Activated naive CD4-positive, alpha-beta T cell treated with anti-CD3 and anti-CD28 coated beads for 36 hours (primary cell): ENCODE measurements at regions not wholly inside any gene's neighbourhood (a gene's known extent, or its start where the extent isn't known, plus 50 kb on each side); places are given as distances from the start of the nearest gene placed in this dataset.
"Not testable (repeated sequence)": the region's sequence is repeated elsewhere in the genome, so short reads cannot be mapped to it uniquely, and the experiment has no call there.

Source experiments
- CTCF ChIA-PET: fragments of 350-600 bp; sonication (Branson Sonifier 250); formaldehyde crosslinking; loops from one replicate; lab custom pipeline; 2021; ENCODE audit warnings: antibody characterized with exemption; lab: Charles Lee
- DNase-seq: peaks from one replicate; pipeline ENCODE4 v3.0.0-alpha.2; 2020
- H3K27ac Mint-ChIP-seq: one replicate; pipeline ENCODE4 v1.8.0; 2021; ENCODE audit warnings: mild to moderate bottlenecking, mixed read lengths
- H3K27me3 Mint-ChIP-seq: one replicate; pipeline ENCODE4 v1.8.0; 2021; ENCODE audit warnings: low read depth, mixed read lengths
- H3K36me3 Mint-ChIP-seq: one replicate; pipeline ENCODE4 v1.8.0; 2021; ENCODE audit warnings: low read depth, mixed read lengths
- H3K4me1 Mint-ChIP-seq: one replicate; pipeline ENCODE4 v1.8.0; 2021; ENCODE audit warnings: low read depth, mixed read lengths
- H3K4me3 Mint-ChIP-seq: one replicate; pipeline ENCODE4 v1.8.0; 2021; ENCODE audit warnings: mild to moderate bottlenecking, moderate library complexity, mixed read lengths
- H3K9me3 Mint-ChIP-seq: one replicate; pipeline ENCODE4 v1.8.0; 2021; ENCODE audit warnings: mixed read lengths
- intact Hi-C: fragments of 100-400 bp; cut with micrococcal nuclease; formaldehyde crosslinking; loops from one replicate; pipeline ENCODE4 v1.15.1; 2023

GRCh38 chr6:164947164-164947563 lies 362.2 kb downstream of the C6orf118 start:
- intact Hi-C loops = no loop called here
- Mint-ChIP-seq H3K4me3 (no peak overlapping the region), H3K9me3 (peaks cover 1% of the 10 kb centered on the region), H3K36me3 (no peaks in the 10 kb centered on the region), H3K27me3 (no peaks in the 10 kb centered on the region), H3K27ac (no peak overlapping the region), H3K4me1 (no peaks in the 10 kb centered on the region)
- no peak for DNase-seq
- CTCF ChIA-PET = no interaction called here

DNA sequence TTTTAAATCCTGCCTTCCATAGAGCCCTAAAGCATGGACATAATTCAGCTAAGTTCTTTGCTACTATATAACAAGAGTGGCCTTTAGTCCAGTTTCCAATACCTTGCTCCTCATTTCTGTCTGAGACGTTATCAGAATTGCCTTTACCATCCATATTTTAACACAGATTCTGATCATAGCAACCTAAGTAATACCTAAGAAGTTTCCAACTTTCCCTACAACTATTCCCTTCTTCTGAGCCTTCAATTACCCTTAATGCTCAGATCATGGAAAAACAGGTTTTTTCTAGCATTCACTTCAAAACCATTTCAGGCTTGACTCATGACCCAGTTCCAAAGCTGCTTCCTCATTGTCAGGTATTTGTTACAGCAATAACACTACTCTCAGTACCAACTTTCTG lies 367.1 kb downstream of the C6orf118 start:
- intact Hi-C loops = no loop called here
- CTCF ChIA-PET = no interaction called here

GRCh38 chr6:164933238-164933794 lies 376.1 kb downstream of the C6orf118 start:
- intact Hi-C loops, CTCF ChIA-PET: not testable (repeated sequence)

More for the DNA sequence above, 367.1 kb downstream of the C6orf118 start:
- DNase-seq = no peak
- Mint-ChIP-seq H3K27ac (no peak overlapping the region), H3K4me1 (no peaks in the 10 kb centered on the region), H3K4me3 (no peak overlapping the region), H3K9me3 (peaks cover 5% of the 10 kb centered on the region), H3K27me3 (peaks cover 2% of the 10 kb centered on the region), H3K36me3 (no peaks in the 10 kb centered on the region)

DNA sequence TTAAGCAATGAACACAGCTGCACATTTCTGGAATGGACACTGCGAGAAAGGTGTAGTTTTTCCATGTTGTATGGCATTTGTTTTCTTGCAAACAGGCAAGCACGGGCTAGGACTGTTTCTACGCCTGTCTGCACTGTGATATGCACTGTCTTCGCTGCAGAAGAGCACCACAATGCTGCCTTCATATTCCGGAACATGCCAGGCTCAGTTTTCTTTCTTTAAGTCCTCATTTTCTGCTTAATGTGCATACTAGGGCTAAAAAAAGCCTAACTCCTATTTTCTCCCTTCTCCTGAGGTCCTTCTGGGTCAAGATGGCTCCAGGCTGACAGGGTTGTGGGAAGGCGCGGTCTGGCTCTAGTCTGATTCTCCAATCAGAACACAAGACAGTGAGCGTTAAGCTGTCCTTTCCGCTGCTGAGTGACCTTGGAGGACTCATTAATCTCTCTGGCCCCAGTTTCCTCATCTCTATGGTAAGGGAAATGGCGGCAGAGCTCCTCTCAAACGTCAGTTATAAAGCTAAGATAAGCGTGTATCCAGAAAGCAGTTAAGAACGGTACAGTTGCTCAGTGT lies 379.9 kb downstream of the C6orf118 start:
- intact Hi-C loops = loop anchor here (5.0 kb wide), 2 partner anchors 1377 to 1512 kb away; no protein-coding TSS in a partner anchor
- CTCF ChIA-PET = interaction anchor here (1.5 to 1.7 kb wide), 2 partner anchors 308 to 1759 kb away, joined by 3 read pairs; no protein-coding TSS in a partner anchor
- Mint-ChIP-seq H3K27ac (no peak overlapping the region), H3K4me3 (no peak overlapping the region), H3K4me1 (no peaks in the 10 kb centered on the region), H3K36me3 (no peaks in the 10 kb centered on the region), H3K27me3 (no peaks in the 10 kb centered on the region), H3K9me3 (no peaks in the 10 kb centered on the region)
- DNase-seq = no peak

More at GRCh38 chr6:164933238-164933794, 376.1 kb downstream of the C6orf118 start:
- H3K4me3 Mint-ChIP-seq, DNase-seq, H3K36me3 Mint-ChIP-seq, H3K27me3 Mint-ChIP-seq, H3K27ac Mint-ChIP-seq, H3K9me3 Mint-ChIP-seq, H3K4me1 Mint-ChIP-seq: not testable (repeated sequence)

DNA sequence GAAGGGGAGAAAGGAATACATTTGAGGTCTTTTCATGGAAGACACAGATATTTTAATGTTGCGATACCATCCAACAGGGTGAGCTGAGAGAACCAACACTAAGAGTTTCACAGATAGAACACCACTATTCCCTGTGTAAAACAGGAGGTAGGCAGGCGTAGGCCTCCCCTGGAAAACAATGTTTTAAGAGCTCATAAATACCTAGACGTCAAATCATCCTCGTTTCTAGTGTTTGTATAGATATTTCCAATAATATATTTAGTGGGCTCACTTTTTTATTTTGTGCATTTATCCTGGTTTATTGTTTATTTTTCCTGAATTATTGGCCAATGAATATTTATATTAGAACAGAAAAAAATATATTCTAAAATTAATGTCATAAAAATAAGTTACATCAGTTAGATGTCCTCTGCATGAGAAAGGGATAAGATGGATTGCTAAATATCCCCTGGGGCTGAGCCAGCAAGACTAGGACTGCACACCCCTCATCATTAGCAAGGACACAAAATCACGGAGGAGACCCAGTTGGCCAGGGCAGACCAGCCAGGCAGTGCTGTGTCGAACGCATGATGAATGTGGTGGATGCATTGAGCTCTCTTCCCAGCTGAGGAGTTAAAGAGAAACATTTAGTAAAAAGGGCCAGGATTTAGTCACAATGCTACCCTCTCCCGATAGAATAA lies 380.5 kb downstream of the C6orf118 start:
- Mint-ChIP-seq H3K36me3 (no peaks in the 10 kb centered on the region), H3K4me3 (no peak overlapping the region), H3K9me3 (no peaks in the 10 kb centered on the region), H3K4me1 (no peaks in the 10 kb centered on the region), H3K27me3 (no peaks in the 10 kb centered on the region), H3K27ac (no peak overlapping the region)
- intact Hi-C loops = loop anchor here (5.0 kb wide), 2 partner anchors 1377 to 1512 kb away; no protein-coding TSS in a partner anchor
- CTCF ChIA-PET = interaction anchor here (1.1 to 1.7 kb wide), 3 partner anchors 26 to 1758 kb away, joined by 3 read pairs; no protein-coding TSS in a partner anchor
- no peak for DNase-seq

GRCh38 chr6:164928057-164928727 lies 381.2 kb downstream of the C6orf118 start:
- no peaks in the 10 kb centered on the region for H3K4me1 Mint-ChIP-seq
- H3K9me3 Mint-ChIP-seq = no peaks in the 10 kb centered on the region
- no peak for DNase-seq
- CTCF ChIA-PET = interaction anchor here (1.1 to 1.7 kb wide), 3 partner anchors 26 to 1758 kb away, joined by 3 read pairs; no protein-coding TSS in a partner anchor
- intact Hi-C loops = loop anchor here (5.0 kb wide), 2 partner anchors 1376 to 1511 kb away; no protein-coding TSS in a partner anchor
- no peaks in the 10 kb centered on the region for H3K27me3 Mint-ChIP-seq
- H3K36me3 Mint-ChIP-seq = no peaks in the 10 kb centered on the region
- no peak overlapping the region for H3K4me3 Mint-ChIP-seq
- no peak overlapping the region for H3K27ac Mint-ChIP-seq

GRCh38 chr6:164927288-164928056 lies 381.9 kb downstream of the C6orf118 start:
- no peaks in the 10 kb centered on the region for H3K36me3 Mint-ChIP-seq
- H3K4me1 Mint-ChIP-seq = no peaks in the 10 kb centered on the region
- CTCF ChIA-PET = interaction anchor here (1.1 to 1.7 kb wide), 2 partner anchors 27 to 306 kb away, joined by 3 read pairs; no protein-coding TSS in a partner anchor
- H3K27me3 Mint-ChIP-seq = no peaks in the 10 kb centered on the region
- no peak overlapping the region for H3K27ac Mint-ChIP-seq
- DNase-seq = peak; percentile 61
- H3K9me3 Mint-ChIP-seq = no peaks in the 10 kb centered on the region
- H3K4me3 Mint-ChIP-seq = no peak overlapping the region
- intact Hi-C loops = loop anchor here (2.0 to 5.0 kb wide), 3 partner anchors 971 to 1510 kb away; no protein-coding TSS in a partner anchor

GRCh38 chr6:164926686-164927085 lies 382.7 kb downstream of the C6orf118 start:
- CTCF ChIA-PET = no interaction called here
- intact Hi-C loops = loop anchor here (2.0 to 5.0 kb wide), 3 partner anchors 970 to 1509 kb away; no protein-coding TSS in a partner anchor
- Mint-ChIP-seq H3K36me3 (no peaks in the 10 kb centered on the region), H3K4me3 (no peak overlapping the region), H3K27me3 (no peaks in the 10 kb centered on the region), H3K27ac (no peak overlapping the region), H3K9me3 (no peaks in the 10 kb centered on the region), H3K4me1 (no peaks in the 10 kb centered on the region)
- DNase-seq = no peak

GRCh38 chr6:164925681-164926530 lies 383.5 kb downstream of the C6orf118 start:
- Mint-ChIP-seq H3K4me1 (no peaks in the 10 kb centered on the region), H3K27me3 (no peaks in the 10 kb centered on the region), H3K27ac (no peak overlapping the region), H3K4me3 (no peak overlapping the region), H3K9me3 (no peaks in the 10 kb centered on the region), H3K36me3 (no peaks in the 10 kb centered on the region)
- DNase-seq = no peak
- intact Hi-C loops = loop anchor here (2.0 to 5.0 kb wide), 3 partner anchors 969 to 1509 kb away; no protein-coding TSS in a partner anchor
- CTCF ChIA-PET = interaction anchor here (0.7 kb wide), 1 partner anchor 1135 kb away, joined by 3 read pairs; no protein-coding TSS in a partner anchor

DNA sequence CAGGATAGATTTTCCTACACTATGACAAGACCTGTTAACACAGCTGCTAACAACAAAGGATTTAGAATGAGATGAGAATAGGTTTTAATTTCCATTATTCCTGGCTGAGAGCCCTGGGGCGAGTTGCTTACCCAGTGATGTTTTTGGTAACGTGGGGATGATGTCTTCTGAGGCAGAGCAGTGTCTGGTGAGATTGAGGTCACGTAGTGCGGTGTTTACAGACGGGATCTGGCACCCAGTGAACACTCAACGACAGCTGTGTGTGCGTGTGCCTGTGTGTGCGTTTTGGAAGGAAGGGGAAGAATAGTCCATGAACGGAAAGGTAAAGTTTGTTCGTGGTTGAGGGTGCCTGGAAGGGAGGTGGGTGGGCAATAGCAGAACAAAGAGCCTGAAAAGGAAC lies 384.7 kb downstream of the C6orf118 start:
- Mint-ChIP-seq H3K4me1 (no peaks in the 10 kb centered on the region), H3K4me3 (no peak overlapping the region), H3K27ac (no peak overlapping the region), H3K36me3 (no peaks in the 10 kb centered on the region), H3K27me3 (no peaks in the 10 kb centered on the region), H3K9me3 (no peaks in the 10 kb centered on the region)
- no peak for DNase-seq
- CTCF ChIA-PET = interaction anchor here (0.7 kb wide), 1 partner anchor 1136 kb away, joined by 3 read pairs; no protein-coding TSS in a partner anchor
- intact Hi-C loops = loop anchor here (5.0 kb wide), 2 partner anchors 1372 to 1507 kb away; no protein-coding TSS in a partner anchor

GRCh38 chr6:164917211-164917610 lies 392.2 kb downstream of the C6orf118 start:
- H3K27ac Mint-ChIP-seq = no peak overlapping the region
- no peaks in the 10 kb centered on the region for H3K27me3 Mint-ChIP-seq
- H3K4me3 Mint-ChIP-seq = no peak overlapping the region
- CTCF ChIA-PET = no interaction called here
- H3K4me1 Mint-ChIP-seq = no peaks in the 10 kb centered on the region
- intact Hi-C loops = no loop called here
- no peak for DNase-seq
- H3K9me3 Mint-ChIP-seq = peaks cover 3% of the 10 kb centered on the region
- no peaks in the 10 kb centered on the region for H3K36me3 Mint-ChIP-seq
